DND-41 (cell line): ENCODE measurements at regions not wholly inside any gene's neighbourhood (a gene's known extent, or its start where the extent isn't known, plus 50 kb on each side); places are given as distances from the start of the nearest gene placed in this dataset.

Experiments used
- ATAC-seq: fragments of 200-7000 bp; cut with Tn5 transposase; 3 replicates; pipeline ENCODE4 v1.9.1; 2021; ENCODE audit warnings: low read depth; ENCODE audit not compliant: insufficient read depth
- DNase-seq: peaks from one replicate; pipeline ENCODE4 v3.0.0-alpha.2; 2020
- H2AFZ ChIP-seq: 2 replicates; pipeline ENCODE4 v1.6.0; 2012; ENCODE audit warnings: low read depth, low read length
- H3K27ac ChIP-seq: 2 replicates; pipeline ENCODE4 v1.5.1; 2012; ENCODE audit warnings: low read length, inconsistent platforms
- H3K27me3 ChIP-seq: fragments of 200-600 bp; sonication (generic); 2 replicates; pipeline ENCODE4 v1.6.0; 2012; ENCODE audit warnings: low read length, mild to moderate bottlenecking, inconsistent platforms; ENCODE audit not compliant: insufficient read depth, poor library complexity
- H3K36me3 ChIP-seq: 2 replicates; pipeline ENCODE4 v1.5.1; 2012; ENCODE audit warnings: low read length, inconsistent platforms; ENCODE audit not compliant: insufficient read depth
- H3K4me1 ChIP-seq: 2 replicates; pipeline ENCODE4 v1.5.1; 2012; ENCODE audit warnings: mild to moderate bottlenecking, low read length; ENCODE audit not compliant: insufficient read depth
- H3K4me2 ChIP-seq: 2 replicates; pipeline ENCODE4 v1.6.0; 2012; ENCODE audit warnings: mild to moderate bottlenecking, moderate library complexity, low read length, inconsistent platforms; ENCODE audit not compliant: insufficient read depth
- H3K4me3 ChIP-seq, 2 experiments: fragments of 200-600 bp in 1 of 2; shearing (Covaris generic) in 1 of 2; 2 replicates each; pipeline ENCODE4 v1.5.1; 2012 to 2016; ENCODE audit warnings: inconsistent platforms in 2 of 2, low read length in 2 of 2, mild to moderate bottlenecking in 2 of 2, low read depth in 1 of 2, moderate library complexity in 1 of 2
- H3K79me2 ChIP-seq: 2 replicates; pipeline ENCODE4 v1.6.0; 2012; ENCODE audit warnings: low read length, inconsistent platforms; ENCODE audit not compliant: insufficient read depth
- H3K9ac ChIP-seq: 2 replicates; pipeline ENCODE4 v1.6.0; 2012; ENCODE audit warnings: low read depth, mild to moderate bottlenecking, inconsistent platforms, low read length, moderate library complexity
- H3K9me3 ChIP-seq: 2 replicates; pipeline ENCODE4 v1.5.1; 2012; ENCODE audit warnings: low read length, moderate library complexity, mild to moderate bottlenecking, inconsistent platforms; ENCODE audit not compliant: insufficient read depth, severe bottlenecking
- H4K20me1 ChIP-seq: 2 replicates; pipeline ENCODE4 v1.6.0; 2012; ENCODE audit warnings: low read length; ENCODE audit not compliant: insufficient read depth
- EZH2 ChIP-seq: IDR thresholded peaks from 3 replicates; pipeline ENCODE4 v1.6.1; 2012; ENCODE audit warnings: borderline replicate concordance, low read depth, mild to moderate bottlenecking, moderate library complexity, low read length, inconsistent platforms; ENCODE audit not compliant: severe bottlenecking
- TF ChIP-seq, protein P1 (sequence below): IDR thresholded peaks from 2 replicates; pipeline ENCODE4 v1.5.1; 2012; ENCODE audit warnings: borderline replicate concordance, low read length, moderate library complexity, mild to moderate bottlenecking; ENCODE audit not compliant: poor library complexity, severe bottlenecking; ENCODE audit errors: extremely low read depth

- Histone ChIP-seq H3K9me3 (no peaks in the 10 kb centered on the region), H3K4me2 (no peak overlapping the region), H3K79me2 (no peaks in the 10 kb centered on the region), H3K4me3 (no peak overlapping the region), H3K27ac (no peak overlapping the region), H2AFZ (no peak overlapping the region), H3K4me1 (no peaks in the 10 kb centered on the region), H3K36me3 (no peaks in the 10 kb centered on the region), H3K9ac (no peak overlapping the region), H3K27me3 (no peaks in the 10 kb centered on the region), H4K20me1 (no peaks in the 10 kb centered on the region)
- ATAC-seq (no peak), DNase-seq (no peak)
- TF ChIP-seq, protein P1, sequence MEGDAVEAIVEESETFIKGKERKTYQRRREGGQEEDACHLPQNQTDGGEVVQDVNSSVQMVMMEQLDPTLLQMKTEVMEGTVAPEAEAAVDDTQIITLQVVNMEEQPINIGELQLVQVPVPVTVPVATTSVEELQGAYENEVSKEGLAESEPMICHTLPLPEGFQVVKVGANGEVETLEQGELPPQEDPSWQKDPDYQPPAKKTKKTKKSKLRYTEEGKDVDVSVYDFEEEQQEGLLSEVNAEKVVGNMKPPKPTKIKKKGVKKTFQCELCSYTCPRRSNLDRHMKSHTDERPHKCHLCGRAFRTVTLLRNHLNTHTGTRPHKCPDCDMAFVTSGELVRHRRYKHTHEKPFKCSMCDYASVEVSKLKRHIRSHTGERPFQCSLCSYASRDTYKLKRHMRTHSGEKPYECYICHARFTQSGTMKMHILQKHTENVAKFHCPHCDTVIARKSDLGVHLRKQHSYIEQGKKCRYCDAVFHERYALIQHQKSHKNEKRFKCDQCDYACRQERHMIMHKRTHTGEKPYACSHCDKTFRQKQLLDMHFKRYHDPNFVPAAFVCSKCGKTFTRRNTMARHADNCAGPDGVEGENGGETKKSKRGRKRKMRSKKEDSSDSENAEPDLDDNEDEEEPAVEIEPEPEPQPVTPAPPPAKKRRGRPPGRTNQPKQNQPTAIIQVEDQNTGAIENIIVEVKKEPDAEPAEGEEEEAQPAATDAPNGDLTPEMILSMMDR: no peak
- TF ChIP-seq EZH2: no peak
Observed at GRCh38 chr2:7611750-7612149, 694.5 kb downstream of the RNF144A start.

DNA sequence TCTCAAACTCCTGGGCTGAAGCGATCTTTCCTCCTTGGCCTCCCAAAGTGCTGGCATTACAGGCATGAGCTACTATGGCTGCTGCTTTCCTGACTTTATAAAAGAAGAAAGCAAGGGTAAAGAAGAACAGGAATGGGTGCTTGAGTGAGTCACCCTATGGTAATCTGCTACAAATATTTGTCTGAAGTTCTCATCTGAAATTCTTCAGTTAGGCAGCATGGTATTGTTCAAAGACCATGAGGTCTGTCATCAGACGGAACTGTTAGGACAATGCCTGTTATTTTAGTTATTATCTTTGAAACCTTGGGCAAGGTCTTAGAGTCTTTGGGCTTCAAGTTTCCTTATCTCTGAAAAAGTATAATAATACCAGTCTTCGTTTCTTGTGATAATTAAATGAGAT is 695.8 kb downstream of the RNF144A start:
- Histone ChIP-seq H3K9me3 (no peaks in the 10 kb centered on the region), H3K27ac (no peak overlapping the region), H3K9ac (no peak overlapping the region), H4K20me1 (no peaks in the 10 kb centered on the region), H2AFZ (no peak overlapping the region), H3K4me1 (no peaks in the 10 kb centered on the region), H3K27me3 (no peaks in the 10 kb centered on the region), H3K79me2 (no peaks in the 10 kb centered on the region), H3K4me3 (no peak overlapping the region), H3K4me2 (no peak overlapping the region), H3K36me3 (no peaks in the 10 kb centered on the region)
- ATAC-seq: no peak
- TF ChIP-seq, protein P1: no peak
- no peak for TF ChIP-seq EZH2
- no peak for DNase-seq

GRCh38 chr2:7613831-7614230 is 696.6 kb downstream of the RNF144A start:
- Histone ChIP-seq H3K9me3 (no peaks in the 10 kb centered on the region), H3K36me3 (no peaks in the 10 kb centered on the region), H3K4me1 (no peaks in the 10 kb centered on the region), H4K20me1 (no peaks in the 10 kb centered on the region), H3K4me3 (no peak overlapping the region), H3K4me2 (no peak overlapping the region), H3K9ac (no peak overlapping the region), H3K27me3 (no peaks in the 10 kb centered on the region), H2AFZ (no peak overlapping the region), H3K79me2 (no peaks in the 10 kb centered on the region), H3K27ac (no peak overlapping the region)
- no peak for DNase-seq
- no peak for ATAC-seq
- TF ChIP-seq EZH2: no peak
- TF ChIP-seq, protein P1: no peak

GRCh38 chr2:7618031-7618430 is 700.8 kb downstream of the RNF144A start:
- TF ChIP-seq, protein P1: no peak
- no peak for TF ChIP-seq EZH2
- no peaks in the 10 kb centered on the region for H3K79me2 ChIP-seq
- H3K4me1 ChIP-seq: no peaks in the 10 kb centered on the region
- H3K27ac ChIP-seq: no peak overlapping the region
- H3K4me2 ChIP-seq: no peak overlapping the region
- no peaks in the 10 kb centered on the region for H3K9me3 ChIP-seq
- ATAC-seq (no peak), DNase-seq (no peak)
- H3K27me3 ChIP-seq: no peaks in the 10 kb centered on the region
- no peaks in the 10 kb centered on the region for H3K36me3 ChIP-seq
- H4K20me1 ChIP-seq: no peaks in the 10 kb centered on the region
- H3K4me3 ChIP-seq: no peak overlapping the region
- no peak overlapping the region for H2AFZ ChIP-seq
- no peak overlapping the region for H3K9ac ChIP-seq
